ENCODE measurements at regions not wholly inside any gene's neighbourhood (a gene's known extent, or its start where the extent isn't known, plus 50 kb on each side); places are given as distances from the start of the nearest gene placed in this dataset.
"Not testable (repeated sequence)": the region's sequence is repeated elsewhere in the genome, so short reads cannot be mapped to it uniquely, and the experiment has no call there.

DNA sequence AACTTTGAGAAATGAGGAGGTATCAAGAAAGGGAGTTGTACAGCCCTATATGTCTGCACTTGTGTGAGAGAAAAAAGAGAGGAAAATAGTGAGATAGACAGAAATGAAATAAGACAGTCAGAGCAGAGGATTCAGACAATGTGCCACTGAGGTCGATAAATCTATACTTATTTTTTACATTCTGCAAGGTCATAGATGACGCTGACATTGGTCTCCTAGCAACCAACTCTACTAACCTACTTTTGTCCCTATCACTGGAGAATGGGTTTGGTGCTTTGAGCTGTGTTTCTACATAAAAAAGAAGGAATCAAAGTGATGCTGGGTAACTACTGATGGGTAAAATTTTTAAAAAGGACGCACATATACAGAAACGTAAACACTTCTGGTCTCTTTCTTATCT lies 573.3 kb upstream of the RORB start:
- no peak for DNase-seq
- no peak overlapping the region for H3K27ac ChIP-seq
- TF ChIP-seq CTCF (IDR thresholded peaks at IDR 0.05; ENCODE audit: low read depth, low read length, missing control alignments): no peak
- H3K4me3 ChIP-seq (ENCODE audit: low read depth, low read length): no peak overlapping the region
- no peaks in the 10 kb centered on the region for H3K27me3 ChIP-seq (replicated peaks)
- H3K36me3 ChIP-seq (replicated peaks): no peaks in the 10 kb centered on the region
- in situ Hi-C loops (cut with HindIII; ENCODE audit: low pct_ligation_motif_present, low sequenced_read_pairs): no loop called here

GRCh38 chr9:73951147-73951546 lies 546.0 kb upstream of the RORB start:
- Histone ChIP-seq H3K36me3 (replicated peaks) (no peaks in the 10 kb centered on the region), H3K27me3 (replicated peaks) (no peaks in the 10 kb centered on the region), H3K4me3 (ENCODE audit: low read depth, low read length) (no peak overlapping the region), H3K27ac (no peak overlapping the region)
- in situ Hi-C loops (cut with HindIII; ENCODE audit: low pct_ligation_motif_present, low sequenced_read_pairs): no loop called here
- TF ChIP-seq CTCF (IDR thresholded peaks at IDR 0.05; ENCODE audit: low read depth, low read length, missing control alignments): no peak
- no peak for DNase-seq

- no peak for TF ChIP-seq CTCF (IDR thresholded peaks at IDR 0.05; ENCODE audit: low read depth, low read length, missing control alignments)
- in situ Hi-C loops (cut with HindIII; ENCODE audit: low pct_ligation_motif_present, low sequenced_read_pairs): no loop called here
- Histone ChIP-seq H3K4me3 (ENCODE audit: low read depth, low read length) (no peak overlapping the region), H3K27me3 (replicated peaks) (no peaks in the 10 kb centered on the region), H3K36me3 (replicated peaks) (no peaks in the 10 kb centered on the region), H3K27ac (no peak overlapping the region)
- DNase-seq: no peak
These were observed 534.3 kb upstream of the RORB start for GRCh38 chr9:73962792-73963191.

DNA sequence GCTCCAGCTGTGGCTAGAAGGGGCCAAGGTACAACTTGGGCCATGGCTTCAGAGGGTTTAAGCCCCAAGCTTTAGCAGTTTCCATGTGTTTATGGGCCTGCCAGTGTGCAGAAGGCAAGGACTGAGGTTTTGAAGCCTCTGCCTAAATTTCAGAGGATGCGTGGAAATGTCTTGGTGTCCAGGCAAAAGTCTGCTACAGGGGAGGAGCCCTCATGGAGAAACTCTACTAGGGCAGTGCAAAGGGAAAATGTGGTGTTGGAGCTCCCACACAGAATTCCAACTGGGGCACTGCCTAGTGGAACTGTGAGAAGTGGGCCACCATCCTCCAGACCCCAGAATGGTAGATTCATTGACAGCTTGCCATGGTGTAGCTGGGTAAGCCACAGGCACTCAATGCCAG lies 527.2 kb upstream of the RORB start:
- Histone ChIP-seq H3K4me3 (ENCODE audit: low read depth, low read length) (no peak overlapping the region), H3K27ac (no peak overlapping the region), H3K27me3 (replicated peaks) (no peaks in the 10 kb centered on the region), H3K36me3 (replicated peaks) (no peaks in the 10 kb centered on the region)
- no peak for DNase-seq
- in situ Hi-C loops (cut with HindIII; ENCODE audit: low pct_ligation_motif_present, low sequenced_read_pairs): no loop called here
- TF ChIP-seq CTCF (IDR thresholded peaks at IDR 0.05; ENCODE audit: low read depth, low read length, missing control alignments): no peak

- H3K27ac ChIP-seq; in situ Hi-C loops (cut with HindIII; ENCODE audit: low pct_ligation_motif_present, low sequenced_read_pairs): not testable (repeated sequence)
These were observed 520.7 kb upstream of the RORB start for GRCh38 chr9:73976424-73976823.

DNA sequence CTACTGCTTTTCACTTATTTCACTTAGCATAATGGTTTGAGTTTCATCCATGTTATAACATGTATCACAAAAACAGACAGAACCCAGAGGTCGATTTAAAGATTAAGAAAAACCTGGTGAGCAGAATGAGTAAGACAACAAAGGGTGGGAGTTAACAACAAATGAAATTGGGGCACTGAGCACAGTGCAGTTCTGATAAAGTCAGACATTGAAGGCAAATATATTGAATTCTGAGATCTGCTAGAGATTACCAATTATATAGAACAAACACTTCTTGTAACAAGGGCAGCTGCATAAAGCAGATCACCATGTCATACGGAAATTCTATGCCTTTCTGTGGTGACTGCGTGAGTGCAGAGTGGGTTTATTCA lies 517.3 kb upstream of the RORB start:
- Histone ChIP-seq H3K36me3 (replicated peaks) (no peaks in the 10 kb centered on the region), H3K27ac (no peak overlapping the region), H3K4me3 (ENCODE audit: low read depth, low read length) (no peak overlapping the region), H3K27me3 (replicated peaks) (no peaks in the 10 kb centered on the region)
- no peak for DNase-seq
- no peak for TF ChIP-seq CTCF (IDR thresholded peaks at IDR 0.05; ENCODE audit: low read depth, low read length, missing control alignments)
- in situ Hi-C loops (cut with HindIII; ENCODE audit: low pct_ligation_motif_present, low sequenced_read_pairs): no loop called here

More at GRCh38 chr9:73976424-73976823, 520.7 kb upstream of the RORB start:
- not testable (repeated sequence) for H3K4me3 ChIP-seq (ENCODE audit: low read depth, low read length); H3K36me3 ChIP-seq (replicated peaks); DNase-seq; H3K27me3 ChIP-seq (replicated peaks)

All from brain microvascular endothelial cell (primary cell).